Common myeloid progenitor, CD34-positive (primary cell): ENCODE measurements at regions not wholly inside any gene's neighbourhood (a gene's known extent, or its start where the extent isn't known, plus 50 kb on each side); places are given as distances from the start of the nearest gene placed in this dataset.
"Not testable (repeated sequence)": the region's sequence is repeated elsewhere in the genome, so short reads cannot be mapped to it uniquely, and the experiment has no call there.

Experiments used
- CTCF ChIA-PET: fragments of 350-600 bp; sonication (Branson Sonifier 250); formaldehyde crosslinking; loops from one replicate; lab custom pipeline; 2021; ENCODE audit warnings: antibody characterized with exemption; lab: Charles Lee
- POLR2A ChIA-PET: fragments of 350-600 bp; sonication (Branson Sonifier 250); formaldehyde crosslinking; loops from one replicate; lab custom pipeline; 2021; ENCODE audit warnings: antibody characterized with exemption; lab: Charles Lee
- DNase-seq, 3 donors: peaks; one replicate each; pipeline versions ENCODE4 v3.0.0 to v3.0.0-alpha.2; 2013
- H3K27ac ChIP-seq, 2 experiments: 1 replicate in 1 of 2; 2 replicates in 1 of 2; pipeline ENCODE4 v1.7.0; 2013; ENCODE audit warnings: inconsistent platforms in 2 of 2, low read length in 2 of 2, mild to moderate bottlenecking in 2 of 2, low read depth in 1 of 2, moderate library complexity in 1 of 2; ENCODE audit not compliant: severe bottlenecking in 2 of 2, insufficient read depth in 1 of 2, poor library complexity in 1 of 2
- H3K27me3 ChIP-seq, 5 experiments: replicated peaks in 2 of 5; 1 replicate in 3 of 5; 2 replicates in 2 of 5; pipeline versions ENCODE4 v1.6.1 to v1.7.0; 2013; ENCODE audit warnings: low read length in 4 of 5, mild to moderate bottlenecking in 2 of 5, moderate library complexity in 2 of 5, inconsistent platforms in 1 of 5; ENCODE audit not compliant: insufficient read depth in 5 of 5, control insufficient read depth in 4 of 5
- H3K36me3 ChIP-seq, 4 experiments: 1 replicate in 2 of 4; 2 replicates in 2 of 4; pipeline versions ENCODE4 v1.6.1 to v1.7.0; 2013; ENCODE audit warnings: low read length in 3 of 4, control low read depth in 1 of 4, mild to moderate bottlenecking in 1 of 4; ENCODE audit not compliant: control insufficient read depth in 4 of 4, insufficient read depth in 4 of 4
- H3K4me1 ChIP-seq, 4 experiments: 1 replicate in 3 of 4; 2 replicates in 1 of 4; pipeline versions ENCODE4 v1.6.1 to v1.7.1; 2013; ENCODE audit warnings: low read length in 3 of 4, mild to moderate bottlenecking in 3 of 4, control low read depth in 1 of 4, inconsistent platforms in 1 of 4, moderate library complexity in 1 of 4; ENCODE audit not compliant: control insufficient read depth in 4 of 4, insufficient read depth in 4 of 4; ENCODE audit errors: control extremely low read depth in 1 of 4
- H3K4me3 ChIP-seq, 7 experiments: 1 replicate in 4 of 7; 2 replicates in 3 of 7; pipeline versions ENCODE4 v1.5.1 to v1.7.0; 2013; ENCODE audit warnings: mild to moderate bottlenecking in 7 of 7, low read length in 6 of 7, moderate library complexity in 6 of 7, inconsistent platforms in 2 of 7, low read depth in 2 of 7, control low read depth in 1 of 7; ENCODE audit not compliant: insufficient read depth in 4 of 7, control insufficient read depth in 1 of 7; ENCODE audit errors: extremely low read depth in 1 of 7
- H3K9me3 ChIP-seq, 5 experiments: 1 replicate in 4 of 5; 2 replicates in 1 of 5; pipeline versions ENCODE4 v1.6.1 to v1.7.1; 2013; ENCODE audit warnings: low read length in 4 of 5, mild to moderate bottlenecking in 2 of 5, inconsistent platforms in 1 of 5, low read depth in 1 of 5, moderate library complexity in 1 of 5; ENCODE audit not compliant: control insufficient read depth in 4 of 5, insufficient read depth in 2 of 5; ENCODE audit errors: control extremely low read depth in 1 of 5
- WGBS: methylation state at CpG from one replicate; pipeline ENCODE4 v1.1.5; 2013; ENCODE audit not compliant: insufficient coverage; 5-methylcytosine and 5-hydroxymethylcytosine counted together

GRCh38 chrX:26511589-26512363 lies 295.8 kb downstream of the MAGEB5 start:
- Histone ChIP-seq H3K4me3 (no peak overlapping the region), H3K9me3 (no peaks in the 10 kb centered on the region), H3K27me3 (no peaks in the 10 kb centered on the region), H3K36me3 (no peaks in the 10 kb centered on the region), H3K4me1 (no peaks in the 10 kb centered on the region), H3K27ac (no peak overlapping the region)
- peak in 1 of 3 donors; percentile 2 for DNase-seq
- 63% methylated on average over 3 of the region's 5 CpGs for WGBS
- ChIA-PET POLR2A (no interaction called here), CTCF (no interaction called here)

- no peaks in the 10 kb centered on the region for H3K36me3 ChIP-seq
- no peaks in the 10 kb centered on the region for H3K9me3 ChIP-seq
- no peak overlapping the region for H3K4me3 ChIP-seq
- H3K27me3 ChIP-seq: no peaks in the 10 kb centered on the region
- DNase-seq: no peak
- no peak overlapping the region for H3K27ac ChIP-seq
- WGBS: 89% methylated on average over 5 of the region's 5 CpGs
- H3K4me1 ChIP-seq: no peaks in the 10 kb centered on the region
- ChIA-PET CTCF (no interaction called here), POLR2A (no interaction called here)
Measured at GRCh38 chrX:26470941-26471340, 255.0 kb downstream of the MAGEB5 start.

- ChIA-PET CTCF (no interaction called here), POLR2A (no interaction called here)
- Histone ChIP-seq H3K4me1 (no peaks in the 10 kb centered on the region), H3K27ac (no peak overlapping the region), H3K36me3 (no peaks in the 10 kb centered on the region), H3K4me3 (no peak overlapping the region), H3K27me3 (no peaks in the 10 kb centered on the region), H3K9me3 (no peaks in the 10 kb centered on the region)
- no peak for DNase-seq
- 100% methylated on average over 1 of the region's 4 CpGs for WGBS
Measured at GRCh38 chrX:26466387-26466786, 250.4 kb downstream of the MAGEB5 start.

GRCh38 chrX:26445288-26445687 lies 229.3 kb downstream of the MAGEB5 start:
- H3K27me3 ChIP-seq: no peaks in the 10 kb centered on the region
- H3K36me3 ChIP-seq: no peaks in the 10 kb centered on the region
- no peak overlapping the region for H3K27ac ChIP-seq
- H3K9me3 ChIP-seq: no peaks in the 10 kb centered on the region
- ChIA-PET POLR2A (no interaction called here), CTCF (no interaction called here)
- no CpG with 5 or more reads among the region's 2 CpGs for WGBS
- no peak overlapping the region for H3K4me3 ChIP-seq
- H3K4me1 ChIP-seq: no peaks in the 10 kb centered on the region
- DNase-seq: no peak

GRCh38 chrX:26444417-26444816 lies 228.4 kb downstream of the MAGEB5 start:
- CTCF ChIA-PET, H3K27me3 ChIP-seq, H3K4me3 ChIP-seq, H3K27ac ChIP-seq, H3K4me1 ChIP-seq, DNase-seq, H3K9me3 ChIP-seq, POLR2A ChIA-PET, H3K36me3 ChIP-seq: not testable (repeated sequence)
- 89% methylated on average over 1 of the region's 3 CpGs for WGBS

GRCh38 chrX:26442340-26442739 lies 226.4 kb downstream of the MAGEB5 start:
- Histone ChIP-seq H3K4me1 (no peaks in the 10 kb centered on the region), H3K4me3 (no peak overlapping the region), H3K36me3 (no peaks in the 10 kb centered on the region), H3K27me3 (peaks cover 0 to 2% (median 0%) of the 10 kb centered on the region in 5 experiments), H3K9me3 (no peaks in the 10 kb centered on the region), H3K27ac (no peak overlapping the region)
- CTCF ChIA-PET: no interaction called here
- POLR2A ChIA-PET: no interaction called here
- no CpG with 5 or more reads among the region's 1 CpG for WGBS
- peak in 2 of 3 donors; percentile 1 to 3 for DNase-seq

GRCh38 chrX:26414534-26414933 lies 198.6 kb downstream of the MAGEB5 start:
- Histone ChIP-seq H3K27ac (no peak overlapping the region), H3K9me3 (no peaks in the 10 kb centered on the region), H3K4me3 (no peak overlapping the region), H3K27me3 (no peaks in the 10 kb centered on the region), H3K4me1 (no peaks in the 10 kb centered on the region), H3K36me3 (no peaks in the 10 kb centered on the region)
- ChIA-PET POLR2A (no interaction called here), CTCF (no interaction called here)
- no CpG with 5 or more reads among the region's 3 CpGs for WGBS
- DNase-seq: no peak
